Tibial nerve (tissue), 4 donors: ENCODE measurements at regions not wholly inside any gene's neighbourhood (a gene's known extent, or its start where the extent isn't known, plus 50 kb on each side); places are given as distances from the start of the nearest gene placed in this dataset.

ENCODE experiments used
- DNase-seq, 2 donors: peaks; one replicate each; pipeline ENCODE4 v3.0.0-alpha.2; 2019; ENCODE audit warnings: low spot score in 2 of 2
- H3K27ac ChIP-seq, 4 donors: fragments of 200-600 bp; sonication (generic) in 3 of 4; one replicate each; pipeline ENCODE4 v1.5.1; 2017 to 2019; ENCODE audit warnings: mild to moderate bottlenecking in 1 of 4
- H3K27me3 ChIP-seq, 2 donors: fragments of 200-600 bp; sonication (generic) in 1 of 2; one replicate each; pipeline versions ENCODE4 v1.5.1 to v1.6.0; 2017 to 2019
- H3K36me3 ChIP-seq, 3 donors: fragments of 200-600 bp; sonication (generic); one replicate each; pipeline ENCODE4 v1.5.1; 2018 to 2019
- H3K4me1 ChIP-seq, 4 donors: fragments of 200-600 bp; sonication (generic) in 3 of 4; one replicate each; pipeline ENCODE4 v1.5.1; 2017 to 2019
- H3K4me3 ChIP-seq, 4 donors: fragments of 200-600 bp; sonication (generic) in 3 of 4; one replicate each; pipeline ENCODE4 v1.5.1; 2017 to 2019; ENCODE audit warnings: mild to moderate bottlenecking in 1 of 4, moderate library complexity in 1 of 4
- H3K9me3 ChIP-seq, 4 donors: fragments of 200-600 bp; sonication (generic) in 3 of 4; one replicate each; pipeline ENCODE4 v1.5.1; 2017 to 2019
- CTCF ChIP-seq, 5 experiments: fragments of 200-600 bp in 3 of 5; fragments of 450-650 bp in 2 of 5; sonication (generic) in 3 of 5; IDR thresholded peaks; one replicate each; pipeline ENCODE4 v1.5.1; 2016 to 2019; ENCODE audit warnings: antibody characterized with exemption in 5 of 5, mild to moderate bottlenecking in 3 of 5, moderate library complexity in 2 of 5
- EP300 ChIP-seq, 2 donors: sonication (generic); formaldehyde crosslinking; IDR thresholded peaks; one replicate each; pipeline ENCODE4 v1.6.1; 2017; ENCODE audit warnings: antibody characterized with exemption in 2 of 2, mild to moderate bottlenecking in 1 of 2
- POLR2A ChIP-seq, 2 donors: fragments of 450-650 bp; IDR thresholded peaks; one replicate each; pipeline ENCODE4 v1.6.1; 2017; ENCODE audit warnings: antibody characterized with exemption in 2 of 2, mild to moderate bottlenecking in 2 of 2, moderate library complexity in 2 of 2
- WGBS, 2 donors: methylation state at CpG; one replicate each; pipeline ENCODE4 v1.1.5; 2018; 5-methylcytosine and 5-hydroxymethylcytosine counted together

DNA sequence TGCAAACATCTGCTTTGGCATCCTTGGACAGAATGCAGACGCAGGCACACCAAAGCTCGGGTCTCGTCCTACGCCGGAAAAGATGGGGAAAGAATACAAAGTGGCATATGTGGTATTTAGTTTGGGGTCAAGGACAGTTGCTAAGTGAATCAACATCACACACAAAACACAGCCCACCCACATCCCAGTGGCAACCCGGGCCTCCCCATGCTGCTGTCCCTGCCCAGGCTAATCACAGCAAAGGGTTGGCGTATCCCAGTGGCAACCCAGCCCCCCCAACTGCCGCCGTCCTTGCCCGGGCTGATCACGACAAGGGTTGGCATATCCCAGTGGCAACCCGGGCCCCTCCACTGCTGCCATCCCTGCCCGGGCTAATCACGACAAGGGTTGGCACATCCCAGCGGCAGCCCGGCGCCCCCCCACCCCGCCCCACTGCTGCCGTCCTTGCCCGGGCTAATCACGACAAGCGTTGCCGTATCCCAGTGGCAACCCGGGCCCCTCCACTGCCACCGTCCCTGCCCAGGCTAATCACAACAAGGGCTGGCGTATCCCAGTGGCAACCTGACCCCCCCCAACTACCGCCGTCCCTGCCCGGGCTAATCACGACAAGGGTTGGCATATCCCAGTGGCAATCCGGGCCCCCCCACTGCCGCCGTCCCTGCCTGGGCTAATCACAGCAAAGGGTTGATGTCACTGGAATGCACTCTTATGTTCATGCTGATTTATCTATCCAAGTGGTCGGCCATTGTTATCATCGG lies 167.8 kb upstream of the SOX1 start:
- WGBS, 2 donors: 87 to 88% methylated on average over 24 to 33 of the region's 35 CpGs
- Histone ChIP-seq H3K27ac (no peak overlapping the region), H3K4me1 (peaks cover 0 to 21% (median 3%) of the 10 kb centered on the region in 4 donors), H3K36me3 (no peaks in the 10 kb centered on the region), H3K27me3 (no peaks in the 10 kb centered on the region), H3K4me3 (no peak overlapping the region), H3K9me3 (no peaks in the 10 kb centered on the region)
- TF ChIP-seq POLR2A (IDR thresholded peaks at IDR 0.05) (no peak), EP300 (IDR thresholded peaks at IDR 0.05) (no peak), CTCF (IDR thresholded peaks at IDR 0.05) (no peak)
- no peak for DNase-seq

GRCh38 chr13:111899714-111900389 lies 167.1 kb upstream of the SOX1 start:
- peak overlapping the region in 1 of 4 donors; percentile 67 for H3K27ac ChIP-seq
- WGBS, 2 donors: 82 to 84% methylated on average over 15 of the region's 15 CpGs
- TF ChIP-seq CTCF (IDR thresholded peaks at IDR 0.05): no peak
- TF ChIP-seq EP300 (IDR thresholded peaks at IDR 0.05): no peak
- no peak for TF ChIP-seq POLR2A (IDR thresholded peaks at IDR 0.05)
- H3K36me3 ChIP-seq: no peaks in the 10 kb centered on the region
- no peak for DNase-seq
- H3K4me3 ChIP-seq: no peak overlapping the region
- H3K9me3 ChIP-seq: no peaks in the 10 kb centered on the region
- no peaks in the 10 kb centered on the region for H3K27me3 ChIP-seq
- H3K4me1 ChIP-seq: peaks cover 0 to 21% (median 3%) of the 10 kb centered on the region in 4 donors

DNA sequence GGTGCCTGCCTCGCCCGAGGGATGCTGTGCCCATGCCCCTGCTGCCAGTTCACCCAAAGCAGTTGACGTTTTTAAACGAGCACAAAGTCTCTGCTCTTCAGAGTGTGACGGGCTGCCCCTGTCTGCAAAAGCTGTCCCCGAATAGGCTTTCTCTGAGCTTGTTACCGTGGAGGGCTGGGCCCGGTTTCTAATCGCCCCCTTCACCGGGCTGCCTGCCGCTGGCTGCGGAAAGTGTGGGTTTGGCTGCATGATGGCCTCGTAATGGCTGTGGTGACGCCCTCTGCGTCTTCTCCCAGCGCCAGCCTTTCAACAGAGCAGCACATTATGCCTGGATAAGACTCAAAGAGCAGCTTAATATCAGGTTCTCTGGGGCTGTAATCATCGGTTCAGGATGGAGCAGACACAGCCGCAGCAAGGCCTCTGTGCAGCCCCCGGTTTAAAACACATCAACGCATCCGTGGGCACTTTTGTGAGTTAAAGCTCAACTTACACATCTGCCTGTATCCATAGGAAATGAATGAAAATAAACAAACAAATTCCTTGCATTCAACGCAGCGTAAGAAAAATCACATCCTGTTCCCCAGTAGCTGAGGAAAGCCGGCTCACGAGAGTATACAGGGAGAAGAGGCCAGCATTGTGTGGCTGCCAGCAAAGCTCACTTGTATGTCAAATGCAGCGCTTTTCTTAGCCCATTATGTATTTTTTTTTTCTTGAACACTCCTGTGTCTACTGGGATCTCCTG lies 166.4 kb upstream of the SOX1 start:
- no peaks in the 10 kb centered on the region for H3K27me3 ChIP-seq
- 26 to 31% methylated on average over 23 to 26 of the region's 26 CpGs for WGBS, 2 donors
- no peak overlapping the region for H3K4me3 ChIP-seq
- H3K4me1 ChIP-seq: peaks cover 0 to 20% (median 3%) of the 10 kb centered on the region in 4 donors
- TF ChIP-seq EP300 (IDR thresholded peaks at IDR 0.05) (peak in 1 of 2 donors; percentile 37), POLR2A (IDR thresholded peaks at IDR 0.05) (no peak)
- H3K27ac ChIP-seq: peak overlapping the region in 1 of 4 donors; percentile 67
- no peak for DNase-seq
- no peaks in the 10 kb centered on the region for H3K36me3 ChIP-seq
- H3K9me3 ChIP-seq: no peaks in the 10 kb centered on the region

GRCh38 chr13:111901267-111901915 lies 165.6 kb upstream of the SOX1 start:
- Histone ChIP-seq H3K9me3 (no peaks in the 10 kb centered on the region), H3K27me3 (no peaks in the 10 kb centered on the region), H3K4me3 (no peak overlapping the region), H3K27ac (peak overlapping the region in 1 of 4 donors; percentile 67), H3K36me3 (no peaks in the 10 kb centered on the region), H3K4me1 (peaks cover 0 to 14% (median 3%) of the 10 kb centered on the region in 4 donors)
- TF ChIP-seq EP300 (IDR thresholded peaks at IDR 0.05): no peak
- TF ChIP-seq POLR2A (IDR thresholded peaks at IDR 0.05): no peak
- no peak for TF ChIP-seq CTCF (IDR thresholded peaks at IDR 0.05)
- 79 to 84% methylated on average over 18 to 20 of the region's 23 CpGs for WGBS, 2 donors
- DNase-seq: no peak

DNA sequence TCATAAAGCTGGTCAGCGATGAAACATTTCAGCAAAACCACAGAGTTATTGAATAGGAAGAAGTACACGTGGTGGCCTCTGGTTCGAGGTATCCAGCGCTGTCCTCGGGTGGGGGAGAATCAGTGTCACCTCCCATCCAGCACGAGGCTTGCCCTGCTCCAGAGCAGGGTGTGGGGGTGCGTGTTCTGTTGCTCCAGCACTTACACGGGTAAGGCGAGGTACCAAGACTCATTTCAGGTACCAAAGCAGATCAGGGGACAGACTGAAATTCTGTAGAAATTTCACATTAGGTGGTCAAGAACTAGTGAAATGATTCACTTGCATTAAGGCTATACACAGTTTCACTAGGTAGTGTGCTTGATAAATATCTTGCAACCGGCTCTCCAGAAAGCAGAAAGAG lies 164.2 kb upstream of the SOX1 start:
- H3K4me1 ChIP-seq: peaks cover 0 to 14% (median 3%) of the 10 kb centered on the region in 4 donors
- no peak for DNase-seq
- WGBS, 2 donors: 89 to 93% methylated on average over 10 of the region's 10 CpGs
- H3K9me3 ChIP-seq: no peaks in the 10 kb centered on the region
- H3K27me3 ChIP-seq: no peaks in the 10 kb centered on the region
- H3K27ac ChIP-seq: no peak overlapping the region
- TF ChIP-seq EP300 (IDR thresholded peaks at IDR 0.05) (no peak), POLR2A (IDR thresholded peaks at IDR 0.05) (no peak), CTCF (IDR thresholded peaks at IDR 0.05) (no peak)
- no peaks in the 10 kb centered on the region for H3K36me3 ChIP-seq
- no peak overlapping the region for H3K4me3 ChIP-seq
